Lung (tissue), 11 donors: ENCODE measurements at regions not wholly inside any gene's neighbourhood (a gene's known extent, or its start where the extent isn't known, plus 50 kb on each side); places are given as distances from the start of the nearest gene placed in this dataset.

Experiments
- ATAC-seq: fragments of 200-7000 bp; cut with Tn5 transposase; one replicate; pipeline ENCODE4 v1.9.1; 2020; ENCODE audit warnings: moderate number of reproducible peaks; ENCODE audit not compliant: insufficient read depth, low FRiP score
- DNase-seq, 3 donors: peaks; one replicate each; pipeline ENCODE4 v3.0.0-alpha.2; 2013 to 2017
- H3K27ac ChIP-seq, 2 donors: one replicate each; pipeline ENCODE4 v1.5.1; 2013; ENCODE audit warnings: mild to moderate bottlenecking in 2 of 2, moderate library complexity in 2 of 2, control low read depth in 1 of 2, inconsistent platforms in 1 of 2, low read depth in 1 of 2, low read length in 1 of 2
- H3K27me3 ChIP-seq, 3 donors: one replicate each; pipeline ENCODE4 v1.5.1; 2013; ENCODE audit warnings: low read length in 2 of 3; ENCODE audit not compliant: control insufficient read depth in 3 of 3, insufficient read depth in 3 of 3
- H3K36me3 ChIP-seq, 4 donors: one replicate each; pipeline ENCODE4 v1.5.1; 2013; ENCODE audit warnings: low read length in 4 of 4, mild to moderate bottlenecking in 1 of 4, moderate library complexity in 1 of 4; ENCODE audit not compliant: control insufficient read depth in 4 of 4, insufficient read depth in 4 of 4
- H3K4me1 ChIP-seq, 5 donors: one replicate each; pipeline ENCODE4 v1.5.1; 2013; ENCODE audit warnings: low read length in 5 of 5, mild to moderate bottlenecking in 2 of 5, moderate library complexity in 1 of 5; ENCODE audit not compliant: control insufficient read depth in 5 of 5, insufficient read depth in 5 of 5
- H3K4me3 ChIP-seq: one replicate; pipeline ENCODE4 v1.5.1; 2013; ENCODE audit warnings: mild to moderate bottlenecking, control low read depth, moderate library complexity
- H3K9ac ChIP-seq, 2 donors: one replicate each; pipeline ENCODE4 v1.5.1; 2013; ENCODE audit warnings: low read length in 2 of 2, control low read depth in 1 of 2; ENCODE audit not compliant: insufficient read depth in 1 of 2
- H3K9me3 ChIP-seq, 4 donors: one replicate each; pipeline ENCODE4 v1.5.1; 2013; ENCODE audit warnings: low read length in 3 of 4, mild to moderate bottlenecking in 1 of 4, moderate library complexity in 1 of 4; ENCODE audit not compliant: control insufficient read depth in 4 of 4, insufficient read depth in 3 of 4
- CTCF ChIP-seq: IDR thresholded peaks from 2 replicates; pipeline ENCODE4 v1.5.1; 2012; ENCODE audit warnings: mild to moderate bottlenecking; ENCODE audit errors: control extremely low read depth, extremely low read depth
- WGBS, 2 donors: extraction: QIAGEN DNeasy Blood & Tissue Kit; methylation state at CpG; one replicate each; pipeline ENCODE4 v1.1.7; 2013; 5-methylcytosine and 5-hydroxymethylcytosine counted together
- donor health status: control.
- donor health status: control.
- donor health status: Bipolar disorder and iron deficiency.
- donor health status: healthy.
- donor health status: DM: yes; HTN: yes; CAD: no.

DNA sequence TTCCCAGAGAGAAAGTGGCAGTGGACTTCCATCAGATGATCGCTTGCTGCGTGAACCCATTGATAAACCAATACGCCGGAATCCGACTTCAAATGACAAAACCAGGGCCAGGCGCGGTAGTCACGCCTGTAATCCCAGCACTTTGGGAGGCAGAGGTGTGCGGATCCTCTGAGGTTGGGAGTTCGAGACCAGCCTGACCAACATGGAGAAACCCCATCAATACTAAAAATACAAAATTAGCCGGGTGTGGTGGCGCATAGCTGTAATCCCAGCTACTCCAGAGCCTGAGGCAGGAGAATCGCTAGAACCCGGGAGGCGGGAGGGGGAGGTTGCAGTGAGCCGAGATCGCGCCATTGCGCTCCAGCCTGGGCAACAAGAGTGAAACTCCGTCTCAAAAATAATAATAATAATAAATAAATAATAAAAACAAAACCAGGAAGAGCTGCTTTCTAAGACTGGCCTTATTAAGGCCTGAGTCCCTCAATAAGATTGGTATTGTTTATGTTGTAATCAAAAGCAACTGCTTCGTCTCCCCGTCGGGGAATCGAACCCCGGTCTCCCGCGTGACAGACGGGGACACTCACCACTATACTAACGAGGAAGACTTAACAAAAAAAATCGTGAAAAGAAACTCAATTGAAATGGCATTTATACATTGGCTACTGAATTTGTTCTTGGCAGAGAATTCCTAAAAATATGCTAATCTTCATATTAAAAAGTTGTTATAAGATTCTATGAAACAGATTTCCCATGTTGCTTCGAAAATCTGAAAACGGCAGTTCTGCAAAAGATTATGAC lies 110.2 kb upstream of the ZNF184 start:
- Histone ChIP-seq H3K27ac (no peak overlapping the region), H3K36me3 (no peaks in the 10 kb centered on the region), H3K27me3 (peaks cover 0 to 42% (median 35%) of the 10 kb centered on the region in 3 donors), H3K4me3 (no peak overlapping the region), H3K9ac (no peak overlapping the region), H3K4me1 (no peaks in the 10 kb centered on the region), H3K9me3 (peaks cover 0 to 4% (median 0%) of the 10 kb centered on the region in 4 donors)
- ATAC-seq (no peak), DNase-seq (peak; percentile 69 to 76 (median 74))
- WGBS, 2 donors, result 11 to 16% methylated on average over 32 of the region's 32 CpGs
- TF ChIP-seq CTCF, result no peak

- H3K27me3 ChIP-seq, result peaks cover 0 to 33% (median 19%) of the 10 kb centered on the region in 3 donors
- TF ChIP-seq CTCF, result no peak
- no peaks in the 10 kb centered on the region for H3K36me3 ChIP-seq
- no peak overlapping the region for H3K4me3 ChIP-seq
- no peak for ATAC-seq
- H3K4me1 ChIP-seq, result no peaks in the 10 kb centered on the region
- peaks cover 0 to 4% (median 0%) of the 10 kb centered on the region in 4 donors for H3K9me3 ChIP-seq
- 91% methylated on average over 2 of the region's 2 CpGs for WGBS, 2 donors
- no peak for DNase-seq
- no peak overlapping the region for H3K9ac ChIP-seq
- H3K27ac ChIP-seq, result no peak overlapping the region
Observed at GRCh38 chr6:27579973-27580372, 107.1 kb upstream of the ZNF184 start.

- DNase-seq (no peak), ATAC-seq (no peak)
- Histone ChIP-seq H3K27me3 (peaks cover 0 to 20% (median 9%) of the 10 kb centered on the region in 3 donors), H3K9ac (no peak overlapping the region), H3K4me3 (no peak overlapping the region), H3K27ac (no peak overlapping the region), H3K36me3 (no peaks in the 10 kb centered on the region), H3K9me3 (peaks cover 0 to 4% (median 0%) of the 10 kb centered on the region in 4 donors), H3K4me1 (no peaks in the 10 kb centered on the region)
- no peak for TF ChIP-seq CTCF
- 54 to 64% methylated on average over 1 of the region's 1 CpG for WGBS, 2 donors
Observed at GRCh38 chr6:27577922-27578321, 105.0 kb upstream of the ZNF184 start.
